ENCODE measurements at regions not wholly inside any gene's neighbourhood (a gene's known extent, or its start where the extent isn't known, plus 50 kb on each side); places are given as distances from the start of the nearest gene placed in this dataset.

DNA sequence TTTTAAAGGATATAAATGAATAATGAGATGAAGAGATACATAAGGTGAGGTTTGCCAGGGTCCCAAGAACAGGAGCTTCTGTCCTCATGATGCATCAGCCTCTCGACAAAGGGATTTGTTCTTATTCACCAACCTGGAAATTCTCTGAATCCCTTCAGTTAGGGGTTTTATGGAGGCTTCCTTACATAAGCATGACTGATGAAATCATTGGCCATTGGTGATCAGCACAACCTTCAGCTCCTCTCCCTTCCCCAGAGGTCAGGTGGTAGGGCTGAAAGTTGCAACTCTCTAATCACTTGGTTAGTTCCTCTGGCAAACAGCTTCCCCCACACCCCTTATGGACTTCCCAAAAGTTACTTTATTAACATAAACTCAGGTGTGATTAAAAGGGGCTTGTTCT lies 222.0 kb downstream of the SPRY1 start:
- Histone ChIP-seq H3K4me3 (replicated peaks in 1 of 4; ENCODE audit: control extremely low read depth in 1 of 4, insufficient read depth in 1 of 4, low read depth in 3 of 4, low read length in 4 of 4) (no peak overlapping the region), H3K4me1 (ENCODE audit: control insufficient read depth, extremely low read depth, insufficient read depth, low read length) (no peaks in the 10 kb centered on the region), H3K9me3 (ENCODE audit: control insufficient read depth, insufficient read depth, low read depth, low read length) (no peaks in the 10 kb centered on the region), H3K27me3 (ENCODE audit: control insufficient read depth, insufficient read depth, low read length) (no peaks in the 10 kb centered on the region), H2AFZ (ENCODE audit: low read length) (no peak overlapping the region), H3K9ac (ENCODE audit: insufficient read depth, low read length) (no peak overlapping the region), H3K36me3 (ENCODE audit: control insufficient read depth, insufficient read depth, low read length) (no peaks in the 10 kb centered on the region), H3K79me2 (ENCODE audit: control insufficient read depth, insufficient read depth, low read length) (no peaks in the 10 kb centered on the region), H3K4me2 (ENCODE audit: extremely low read depth, insufficient read depth, low read length) (no peak overlapping the region), H3K27ac (ENCODE audit: insufficient read depth, low read length) (no peak overlapping the region), H4K20me1 (ENCODE audit: control insufficient read depth, extremely low read depth, insufficient read depth, low read length) (no peaks in the 10 kb centered on the region)
- TF ChIP-seq EZH2 (IDR thresholded peaks at IDR 0.05; ENCODE audit: low read length, missing control alignments), result no peak
- TF ChIP-seq, protein P1, sequence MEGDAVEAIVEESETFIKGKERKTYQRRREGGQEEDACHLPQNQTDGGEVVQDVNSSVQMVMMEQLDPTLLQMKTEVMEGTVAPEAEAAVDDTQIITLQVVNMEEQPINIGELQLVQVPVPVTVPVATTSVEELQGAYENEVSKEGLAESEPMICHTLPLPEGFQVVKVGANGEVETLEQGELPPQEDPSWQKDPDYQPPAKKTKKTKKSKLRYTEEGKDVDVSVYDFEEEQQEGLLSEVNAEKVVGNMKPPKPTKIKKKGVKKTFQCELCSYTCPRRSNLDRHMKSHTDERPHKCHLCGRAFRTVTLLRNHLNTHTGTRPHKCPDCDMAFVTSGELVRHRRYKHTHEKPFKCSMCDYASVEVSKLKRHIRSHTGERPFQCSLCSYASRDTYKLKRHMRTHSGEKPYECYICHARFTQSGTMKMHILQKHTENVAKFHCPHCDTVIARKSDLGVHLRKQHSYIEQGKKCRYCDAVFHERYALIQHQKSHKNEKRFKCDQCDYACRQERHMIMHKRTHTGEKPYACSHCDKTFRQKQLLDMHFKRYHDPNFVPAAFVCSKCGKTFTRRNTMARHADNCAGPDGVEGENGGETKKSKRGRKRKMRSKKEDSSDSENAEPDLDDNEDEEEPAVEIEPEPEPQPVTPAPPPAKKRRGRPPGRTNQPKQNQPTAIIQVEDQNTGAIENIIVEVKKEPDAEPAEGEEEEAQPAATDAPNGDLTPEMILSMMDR (conservative IDR thresholded peaks at IDR 0.05 in 1 of 2, IDR thresholded peaks at IDR 0.05 in 1 of 2; ENCODE audit: low read depth in 1 of 2, low read length in 2 of 2), result no peak
- no peak for DNase-seq (ENCODE audit: low read depth in 2 of 2)

DNA sequence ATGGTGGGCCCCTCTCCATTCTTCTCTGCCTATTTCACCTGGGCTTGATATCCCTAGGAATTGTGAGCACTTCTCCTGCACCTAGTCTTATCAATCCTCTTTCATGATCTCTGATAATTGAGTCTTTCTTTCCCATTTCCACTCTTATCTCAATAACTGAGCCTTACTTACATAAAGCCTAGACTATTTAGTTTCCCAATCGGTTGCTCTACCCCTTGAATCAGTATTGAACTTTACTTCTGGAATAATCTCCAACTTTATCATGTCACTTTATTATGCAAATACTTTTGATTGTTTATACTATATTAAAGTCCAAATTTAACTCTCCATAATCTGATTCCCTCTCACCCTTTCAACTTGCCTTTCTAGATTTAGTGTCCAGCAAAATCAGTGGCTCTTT lies 222.7 kb downstream of the SPRY1 start:
- Histone ChIP-seq H3K4me1 (ENCODE audit: control insufficient read depth, extremely low read depth, insufficient read depth, low read length) (no peaks in the 10 kb centered on the region), H3K27me3 (ENCODE audit: control insufficient read depth, insufficient read depth, low read length) (no peaks in the 10 kb centered on the region), H3K4me2 (ENCODE audit: extremely low read depth, insufficient read depth, low read length) (no peak overlapping the region), H3K27ac (ENCODE audit: insufficient read depth, low read length) (no peak overlapping the region), H3K79me2 (ENCODE audit: control insufficient read depth, insufficient read depth, low read length) (no peaks in the 10 kb centered on the region), H3K36me3 (ENCODE audit: control insufficient read depth, insufficient read depth, low read length) (no peaks in the 10 kb centered on the region), H3K9me3 (ENCODE audit: control insufficient read depth, insufficient read depth, low read depth, low read length) (no peaks in the 10 kb centered on the region), H3K4me3 (replicated peaks in 1 of 4; ENCODE audit: control extremely low read depth in 1 of 4, insufficient read depth in 1 of 4, low read depth in 3 of 4, low read length in 4 of 4) (no peak overlapping the region), H2AFZ (ENCODE audit: low read length) (no peak overlapping the region), H3K9ac (ENCODE audit: insufficient read depth, low read length) (no peak overlapping the region), H4K20me1 (ENCODE audit: control insufficient read depth, extremely low read depth, insufficient read depth, low read length) (no peaks in the 10 kb centered on the region)
- DNase-seq (ENCODE audit: low read depth in 2 of 2), result no peak
- TF ChIP-seq, protein P1 (conservative IDR thresholded peaks at IDR 0.05 in 1 of 2, IDR thresholded peaks at IDR 0.05 in 1 of 2; ENCODE audit: low read depth in 1 of 2, low read length in 2 of 2), result no peak
- TF ChIP-seq EZH2 (IDR thresholded peaks at IDR 0.05; ENCODE audit: low read length, missing control alignments), result no peak

DNA sequence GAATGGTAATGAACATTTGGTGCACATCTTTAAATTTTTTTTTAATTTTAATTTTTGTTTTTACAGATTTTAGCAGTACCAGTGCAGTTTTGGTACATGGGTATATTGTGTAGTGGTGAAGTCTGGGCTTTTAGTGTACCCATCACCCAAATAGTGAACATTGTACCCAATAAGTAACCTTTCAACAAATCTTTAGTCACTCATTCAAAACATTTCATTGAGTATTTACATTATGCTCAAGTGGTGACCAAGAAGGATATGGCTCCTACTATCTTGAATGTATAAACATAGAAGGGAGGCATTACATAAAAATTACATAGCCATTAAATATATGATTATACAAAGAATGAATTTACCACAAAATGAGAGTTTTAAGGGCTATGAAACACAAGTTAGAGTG lies 223.3 kb downstream of the SPRY1 start:
- Histone ChIP-seq H3K36me3 (ENCODE audit: control insufficient read depth, insufficient read depth, low read length) (no peaks in the 10 kb centered on the region), H4K20me1 (ENCODE audit: control insufficient read depth, extremely low read depth, insufficient read depth, low read length) (no peaks in the 10 kb centered on the region), H3K27ac (ENCODE audit: insufficient read depth, low read length) (no peak overlapping the region), H2AFZ (ENCODE audit: low read length) (no peak overlapping the region), H3K4me3 (replicated peaks in 1 of 4; ENCODE audit: control extremely low read depth in 1 of 4, insufficient read depth in 1 of 4, low read depth in 3 of 4, low read length in 4 of 4) (no peak overlapping the region), H3K79me2 (ENCODE audit: control insufficient read depth, insufficient read depth, low read length) (no peaks in the 10 kb centered on the region), H3K9me3 (ENCODE audit: control insufficient read depth, insufficient read depth, low read depth, low read length) (no peaks in the 10 kb centered on the region), H3K4me2 (ENCODE audit: extremely low read depth, insufficient read depth, low read length) (no peak overlapping the region), H3K4me1 (ENCODE audit: control insufficient read depth, extremely low read depth, insufficient read depth, low read length) (no peaks in the 10 kb centered on the region), H3K27me3 (ENCODE audit: control insufficient read depth, insufficient read depth, low read length) (no peaks in the 10 kb centered on the region), H3K9ac (ENCODE audit: insufficient read depth, low read length) (no peak overlapping the region)
- no peak for TF ChIP-seq EZH2 (IDR thresholded peaks at IDR 0.05; ENCODE audit: low read length, missing control alignments)
- TF ChIP-seq, protein P1 (conservative IDR thresholded peaks at IDR 0.05 in 1 of 2, IDR thresholded peaks at IDR 0.05 in 1 of 2; ENCODE audit: low read depth in 1 of 2, low read length in 2 of 2), result no peak
- DNase-seq (ENCODE audit: low read depth in 2 of 2), result no peak

Measured in fibroblast of lung (primary cell).